Right kidney (tissue), 1 donor: ENCODE measurements at regions not wholly inside any gene's neighbourhood (a gene's known extent, or its start where the extent isn't known, plus 50 kb on each side); places are given as distances from the start of the nearest gene placed in this dataset.

Source experiments
- DNase-seq: peaks from one replicate; pipeline ENCODE4 v3.0.0-alpha.2; 2016

DNA sequence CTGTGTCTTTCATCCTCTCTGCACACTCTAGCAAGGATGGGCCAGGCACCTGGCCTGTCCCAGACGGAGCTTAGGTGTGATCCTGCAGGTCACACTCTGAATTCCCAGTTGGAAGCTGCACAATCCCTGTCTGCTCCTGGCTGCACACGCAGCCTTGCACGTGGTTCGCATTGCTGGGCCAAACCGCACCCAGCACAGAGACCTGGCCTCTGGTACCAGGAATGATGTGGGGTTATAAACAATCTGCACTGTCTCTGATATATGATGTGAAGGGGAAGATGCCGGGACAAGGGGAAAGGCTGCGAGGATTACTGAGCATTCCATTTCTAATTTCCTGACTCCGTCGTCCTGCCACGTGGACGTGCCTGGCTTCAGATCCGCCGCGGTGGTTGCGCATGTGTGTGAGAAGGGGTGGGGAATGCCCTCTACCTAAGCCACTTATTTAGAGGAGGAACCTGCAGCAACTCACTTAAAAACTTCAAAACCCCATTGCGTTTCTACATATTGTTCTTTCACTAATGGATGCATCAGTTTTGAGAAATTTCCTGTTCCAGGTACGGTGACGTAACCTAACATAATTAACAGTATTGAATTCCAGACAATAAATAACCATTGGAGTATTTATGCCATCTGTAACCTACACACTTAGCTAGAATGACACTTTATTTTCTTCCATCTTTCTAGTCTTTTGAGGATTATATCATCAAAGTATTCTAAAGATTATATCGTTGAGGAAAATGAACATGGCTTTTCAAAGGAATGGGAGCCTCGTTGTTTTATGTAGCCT, 559.7 kb upstream of the MGMT start:
- no peak for DNase-seq

DNA sequence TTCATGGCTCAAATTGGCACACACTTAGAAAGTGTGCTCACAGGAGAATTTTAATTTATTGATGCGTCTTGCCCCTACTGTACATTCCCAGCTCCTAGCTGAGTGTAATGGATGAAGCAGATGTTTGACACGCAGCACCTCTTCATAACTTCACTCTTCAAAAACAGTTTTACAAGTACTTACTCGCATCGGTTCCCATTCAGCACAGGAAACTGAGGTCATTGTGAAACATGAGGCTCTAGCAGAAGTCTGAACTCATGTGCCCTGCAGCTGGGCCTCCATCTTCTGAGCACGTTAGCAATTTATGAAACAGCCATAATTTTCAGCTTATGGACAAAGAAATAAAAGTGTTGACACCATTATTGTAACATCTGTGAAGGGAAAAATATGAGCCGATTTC, 558.9 kb upstream of the MGMT start:
- peak; percentile 21 for DNase-seq

DNA sequence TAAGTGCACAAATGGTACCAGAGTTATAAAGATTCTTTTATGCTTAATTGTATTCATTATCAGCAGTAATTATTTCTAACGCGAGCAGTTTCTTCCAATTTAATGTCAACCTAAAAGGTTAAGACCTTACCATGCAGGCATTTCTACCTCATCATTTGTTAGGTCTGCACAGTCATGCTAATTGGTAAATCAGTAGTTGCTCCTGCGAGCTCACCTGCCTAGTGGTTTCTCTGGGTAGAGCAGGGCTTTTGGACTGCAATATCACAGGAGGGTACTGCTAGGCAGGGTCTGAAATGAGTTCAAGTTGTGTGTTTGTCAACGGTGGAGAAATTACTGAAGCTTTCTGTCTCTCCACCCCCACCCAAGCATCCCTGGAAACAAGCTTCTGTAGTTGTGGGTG, 558.5 kb upstream of the MGMT start:
- DNase-seq: no peak

DNA sequence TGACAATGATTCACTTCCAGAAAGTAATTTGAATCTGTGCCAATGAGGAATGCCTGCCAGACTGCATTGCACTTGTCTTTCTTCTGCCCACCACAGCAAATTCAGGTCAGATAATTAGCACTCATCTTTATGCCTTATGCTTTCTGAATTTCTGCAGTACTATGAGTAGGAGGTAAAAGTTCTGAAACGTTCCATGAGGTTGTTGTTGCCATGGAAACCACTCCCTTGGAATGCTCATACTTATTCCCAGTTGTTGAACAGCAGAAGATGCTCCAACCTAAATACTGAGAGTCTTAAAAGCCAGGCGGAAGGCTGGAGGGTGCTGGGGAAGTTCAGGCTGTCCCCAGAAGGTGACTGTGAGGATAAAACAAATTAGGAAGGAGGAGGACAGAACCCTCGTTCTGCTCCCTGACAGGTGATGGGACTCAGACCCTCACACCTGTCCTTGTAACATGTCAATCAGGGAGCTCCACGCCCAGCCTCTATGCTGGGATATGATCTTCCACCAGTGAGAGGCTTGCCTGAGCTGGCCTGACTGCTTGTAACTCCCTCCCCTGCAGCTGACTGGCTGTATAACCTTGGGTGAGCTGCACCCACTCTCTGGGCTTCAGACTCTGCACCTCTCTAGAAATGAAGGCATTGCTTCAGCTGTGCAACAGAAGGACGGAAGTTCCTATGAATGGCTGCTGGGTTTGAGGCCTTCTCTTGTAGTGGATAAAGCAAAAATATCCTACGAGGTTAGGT, 554.3 kb upstream of the MGMT start:
- DNase-seq: no peak

- no peak for DNase-seq
These were observed 552.4 kb upstream of the MGMT start for GRCh38 chr10:128914681-128915080.

DNA sequence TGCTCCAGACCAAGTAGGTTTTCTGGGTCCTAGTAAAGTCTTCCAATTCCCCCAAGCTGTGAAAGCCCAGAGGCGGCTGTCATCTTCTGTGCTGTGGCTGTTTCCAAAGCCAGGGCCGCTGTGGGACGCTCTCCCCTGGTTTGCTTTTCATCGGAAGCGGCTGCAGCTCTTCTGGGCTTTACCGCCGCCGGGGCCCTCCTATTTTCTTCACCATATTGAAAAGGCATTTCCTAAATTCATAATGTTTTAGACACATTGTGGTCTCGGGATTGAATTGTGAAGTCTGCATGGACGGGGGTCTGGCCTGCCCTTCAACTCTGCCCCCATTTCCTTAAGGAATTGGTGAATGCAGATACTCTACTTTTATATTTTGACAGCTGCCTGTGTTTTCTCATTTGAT, 551.4 kb upstream of the MGMT start:
- DNase-seq: no peak

GRCh38 chr10:128916383-128916782, 550.7 kb upstream of the MGMT start:
- DNase-seq: no peak

GRCh38 chr10:128921389-128922022, 545.5 kb upstream of the MGMT start:
- no peak for DNase-seq

DNA sequence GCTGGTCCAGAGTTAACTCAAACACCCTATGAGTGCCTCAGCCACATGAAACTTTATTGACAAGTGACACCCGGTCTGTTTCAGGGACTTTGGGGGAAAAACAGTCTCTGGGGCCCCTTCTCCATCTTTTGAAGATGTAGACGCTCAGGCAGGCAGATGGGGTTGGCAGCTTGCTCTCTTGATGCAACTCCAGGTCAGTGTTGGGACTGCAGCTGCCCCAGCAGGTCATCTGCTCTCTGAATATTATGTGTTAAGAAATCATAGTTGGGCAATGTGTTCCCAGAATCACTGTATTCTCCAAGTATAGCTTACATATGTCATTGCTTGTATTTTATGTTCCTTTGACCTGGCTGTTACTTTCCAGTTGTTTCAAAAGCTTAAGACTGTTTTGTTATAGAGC, 544.9 kb upstream of the MGMT start:
- no peak for DNase-seq

- DNase-seq: no peak
These were observed 544.3 kb upstream of the MGMT start for GRCh38 chr10:128922619-128923196.

GRCh38 chr10:128924918-128925317, 542.1 kb upstream of the MGMT start:
- no peak for DNase-seq

- no peak for DNase-seq
These were observed 540.3 kb upstream of the MGMT start for GRCh38 chr10:128926711-128927110.

DNA sequence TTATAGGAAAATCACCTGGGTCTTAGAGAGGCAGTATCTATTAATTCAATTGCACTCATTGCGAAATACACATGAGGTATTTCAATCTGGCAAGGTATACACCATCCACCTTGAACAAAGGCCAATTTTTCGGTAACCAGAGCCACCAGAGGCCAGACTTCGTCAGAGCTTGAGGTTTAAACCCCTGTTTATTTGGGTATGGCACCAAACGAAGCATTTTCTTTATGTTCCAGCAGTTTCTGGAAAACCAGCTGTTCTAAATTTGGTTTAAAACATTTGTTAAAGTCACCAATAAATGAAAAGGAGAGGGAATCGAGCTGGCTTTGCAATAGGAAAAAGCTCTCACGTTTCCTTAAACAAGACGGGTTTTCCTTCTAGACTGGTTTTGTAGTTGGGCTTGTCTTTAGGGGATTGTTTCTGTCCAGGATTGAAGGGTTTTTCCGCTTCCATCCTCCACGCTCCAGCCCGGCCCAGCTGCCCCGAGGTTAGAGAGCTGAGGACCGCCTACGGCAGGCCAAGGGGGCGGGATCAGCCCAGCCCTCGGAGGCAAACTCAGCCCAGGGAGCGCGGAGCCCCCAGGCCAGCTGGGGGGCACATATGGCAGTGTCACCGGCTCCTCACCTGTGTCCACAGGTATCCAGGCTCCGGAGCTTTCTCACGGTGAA, 539.4 kb upstream of the MGMT start:
- DNase-seq: no peak

- DNase-seq: no peak
These were observed 538.7 kb upstream of the MGMT start for GRCh38 chr10:128928231-128928836.

GRCh38 chr10:128929131-128929530, 537.9 kb upstream of the MGMT start:
- DNase-seq: no peak

DNA sequence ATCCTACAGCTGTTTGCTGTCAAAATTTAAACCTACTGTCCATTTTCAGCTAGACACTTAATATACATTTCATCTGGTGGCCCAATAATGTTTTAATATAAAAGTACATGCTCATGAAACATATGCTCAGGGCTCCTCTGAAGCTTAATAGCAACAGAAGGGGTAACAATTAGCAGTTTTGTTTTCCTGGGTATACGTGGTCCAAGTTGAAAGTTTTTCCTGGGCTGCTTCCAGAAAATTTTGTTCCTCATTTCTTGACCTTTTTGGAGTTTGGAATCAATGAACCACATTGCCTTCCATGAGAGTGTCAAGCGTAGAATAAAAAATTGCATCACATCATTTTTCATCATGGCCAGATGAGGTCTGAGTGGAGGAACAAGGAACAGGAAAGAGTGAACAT, 537.3 kb upstream of the MGMT start:
- DNase-seq: no peak

DNA sequence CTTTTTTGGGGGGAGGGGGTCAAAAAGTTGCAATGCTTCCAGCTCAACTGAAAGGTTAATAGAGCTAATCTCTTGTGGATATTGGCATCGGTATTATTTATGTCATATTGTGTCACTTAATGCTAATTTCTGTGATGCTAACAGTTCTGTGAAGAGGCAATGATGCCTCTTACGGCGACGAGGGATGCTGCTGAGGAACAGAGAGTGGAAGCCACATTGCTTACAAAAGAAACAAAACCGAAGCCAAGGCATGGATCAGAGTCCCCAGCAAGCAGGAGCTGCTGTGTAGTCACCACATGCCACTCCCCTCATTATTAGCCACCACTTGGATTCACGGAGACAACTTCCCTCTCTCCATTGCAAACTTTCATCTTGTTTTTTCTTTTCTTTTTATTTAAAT, 536.5 kb upstream of the MGMT start:
- no peak for DNase-seq

GRCh38 chr10:128932071-128932820, 534.8 kb upstream of the MGMT start:
- DNase-seq: no peak

GRCh38 chr10:128934492-128934891, 532.5 kb upstream of the MGMT start:
- no peak for DNase-seq

- DNase-seq: no peak
These were observed 530.6 kb upstream of the MGMT start for GRCh38 chr10:128936392-128936791.

- no peak for DNase-seq
These were observed 528.5 kb upstream of the MGMT start for GRCh38 chr10:128938558-128938957.
